Muscle of back (tissue), 3 donors: ENCODE measurements at regions not wholly inside any gene's neighbourhood (a gene's known extent, or its start where the extent isn't known, plus 50 kb on each side); places are given as distances from the start of the nearest gene placed in this dataset.

Experiments used
- DNase-seq, 3 donors: peaks; one replicate each; pipeline versions ENCODE4 v3.0.0 to v3.0.0-alpha.2; 2013

- no peak for DNase-seq
Measured at GRCh38 chr11:27193434-27194225, 153.0 kb downstream of the BBOX1 start.

- no peak for DNase-seq
Measured at GRCh38 chr11:27192184-27192583, 151.6 kb downstream of the BBOX1 start.

- no peak for DNase-seq
Measured at GRCh38 chr11:27191639-27192038, 151.0 kb downstream of the BBOX1 start.

- peak in 1 of 3 donors; percentile 63 for DNase-seq
Measured at GRCh38 chr11:27188696-27189095, 148.1 kb downstream of the BBOX1 start.

GRCh38 chr11:27187848-27188621, 147.4 kb downstream of the BBOX1 start:
- DNase-seq = no peak

- no peak for DNase-seq
Measured at GRCh38 chr11:27187075-27187847, 146.6 kb downstream of the BBOX1 start.

- no peak for DNase-seq
Measured at GRCh38 chr11:27186580-27186979, 146.0 kb downstream of the BBOX1 start.

- no peak for DNase-seq
Measured at GRCh38 chr11:27184458-27185312, 144.1 kb downstream of the BBOX1 start.

- peak; percentile 78 to 84 (median 78) for DNase-seq
Measured at GRCh38 chr11:27183672-27184457, 143.2 kb downstream of the BBOX1 start.

GRCh38 chr11:27179334-27179733, 138.7 kb downstream of the BBOX1 start:
- DNase-seq = no peak

GRCh38 chr11:27178859-27179258, 138.2 kb downstream of the BBOX1 start:
- no peak for DNase-seq
